Epithelial cell of proximal tubule (primary cell): ENCODE measurements at regions not wholly inside any gene's neighbourhood (a gene's known extent, or its start where the extent isn't known, plus 50 kb on each side); places are given as distances from the start of the nearest gene placed in this dataset.
A peak's percentile ranks its signal among the peaks of the same experiment; 100 is the strongest.

ENCODE experiments used
- DNase-seq: peaks from one replicate; pipeline ENCODE4 v3.0.0-alpha.2; 2011; ENCODE audit warnings: low read depth
- H3K4me3 ChIP-seq: 2 replicates; pipeline ENCODE4 v1.5.1; 2011; ENCODE audit warnings: low read depth, mild to moderate bottlenecking, low read length
- TF ChIP-seq, protein P1 (sequence below): conservative IDR thresholded peaks from 2 replicates; pipeline ENCODE4 v1.5.1; 2012; ENCODE audit warnings: low read depth, mild to moderate bottlenecking, low read length

DNA sequence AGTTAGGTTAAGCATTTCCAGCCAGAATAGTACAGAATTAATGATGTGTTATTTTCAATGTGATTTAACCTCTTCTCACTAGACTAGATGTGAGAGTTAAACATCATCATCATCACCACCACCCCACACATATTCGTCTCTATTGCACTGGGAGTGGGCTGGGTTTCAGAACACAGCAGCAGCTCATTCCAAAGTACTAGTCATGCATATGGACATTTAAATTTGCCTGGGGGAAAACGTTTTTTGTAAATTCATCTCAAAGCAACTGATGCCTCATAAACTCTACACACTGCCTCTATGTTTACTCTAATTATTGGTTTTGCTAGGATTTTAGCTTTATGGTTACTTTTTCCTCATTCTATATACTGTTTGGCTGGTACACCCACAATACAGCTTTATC lies 509.1 kb downstream of the PPP4R3C start:
- no peak for DNase-seq
- no peak overlapping the region for H3K4me3 ChIP-seq
- TF ChIP-seq, protein P1, sequence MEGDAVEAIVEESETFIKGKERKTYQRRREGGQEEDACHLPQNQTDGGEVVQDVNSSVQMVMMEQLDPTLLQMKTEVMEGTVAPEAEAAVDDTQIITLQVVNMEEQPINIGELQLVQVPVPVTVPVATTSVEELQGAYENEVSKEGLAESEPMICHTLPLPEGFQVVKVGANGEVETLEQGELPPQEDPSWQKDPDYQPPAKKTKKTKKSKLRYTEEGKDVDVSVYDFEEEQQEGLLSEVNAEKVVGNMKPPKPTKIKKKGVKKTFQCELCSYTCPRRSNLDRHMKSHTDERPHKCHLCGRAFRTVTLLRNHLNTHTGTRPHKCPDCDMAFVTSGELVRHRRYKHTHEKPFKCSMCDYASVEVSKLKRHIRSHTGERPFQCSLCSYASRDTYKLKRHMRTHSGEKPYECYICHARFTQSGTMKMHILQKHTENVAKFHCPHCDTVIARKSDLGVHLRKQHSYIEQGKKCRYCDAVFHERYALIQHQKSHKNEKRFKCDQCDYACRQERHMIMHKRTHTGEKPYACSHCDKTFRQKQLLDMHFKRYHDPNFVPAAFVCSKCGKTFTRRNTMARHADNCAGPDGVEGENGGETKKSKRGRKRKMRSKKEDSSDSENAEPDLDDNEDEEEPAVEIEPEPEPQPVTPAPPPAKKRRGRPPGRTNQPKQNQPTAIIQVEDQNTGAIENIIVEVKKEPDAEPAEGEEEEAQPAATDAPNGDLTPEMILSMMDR, result no peak

DNA sequence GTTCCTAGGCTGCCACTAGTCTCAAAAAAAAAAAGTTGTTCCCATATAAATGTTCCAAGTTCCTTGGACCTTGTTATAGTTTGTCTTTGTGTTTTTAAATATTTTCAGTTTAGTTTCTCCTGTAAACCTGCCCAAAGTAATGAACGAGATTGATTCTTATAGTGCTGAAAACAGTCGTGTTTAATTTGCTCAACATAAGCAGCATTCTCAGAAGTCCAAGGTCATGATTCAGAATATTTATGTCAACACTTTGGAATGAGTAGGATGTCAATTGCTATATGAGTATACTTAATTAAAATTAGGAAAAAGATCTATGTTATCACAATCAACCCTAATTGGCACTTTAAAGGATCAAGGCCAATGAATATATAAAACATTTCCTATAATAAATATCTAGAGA lies 510.9 kb downstream of the PPP4R3C start:
- H3K4me3 ChIP-seq, result no peak overlapping the region
- TF ChIP-seq, protein P1, result no peak
- DNase-seq, result no peak

DNA sequence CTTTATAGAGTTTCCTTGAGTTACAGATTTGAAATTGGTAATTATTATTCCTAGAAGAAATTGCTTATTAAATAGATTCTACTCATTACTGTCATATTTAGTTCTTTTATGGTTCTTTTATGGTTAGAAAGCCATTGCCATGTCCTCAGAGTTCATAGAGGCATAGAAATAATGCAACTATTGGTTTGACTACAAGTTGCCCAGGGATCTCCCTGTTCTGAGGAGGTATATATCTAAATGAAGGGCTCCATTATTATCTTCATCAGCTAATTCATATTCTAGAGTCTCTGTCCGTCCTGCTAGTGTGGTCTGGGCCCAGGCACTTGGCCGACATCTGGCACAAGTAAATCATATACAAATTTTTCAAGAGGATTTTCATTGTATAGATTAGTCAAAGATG lies 535.7 kb downstream of the PPP4R3C start:
- H3K4me3 ChIP-seq, result no peak overlapping the region
- no peak for DNase-seq
- TF ChIP-seq, protein P1, result no peak

DNA sequence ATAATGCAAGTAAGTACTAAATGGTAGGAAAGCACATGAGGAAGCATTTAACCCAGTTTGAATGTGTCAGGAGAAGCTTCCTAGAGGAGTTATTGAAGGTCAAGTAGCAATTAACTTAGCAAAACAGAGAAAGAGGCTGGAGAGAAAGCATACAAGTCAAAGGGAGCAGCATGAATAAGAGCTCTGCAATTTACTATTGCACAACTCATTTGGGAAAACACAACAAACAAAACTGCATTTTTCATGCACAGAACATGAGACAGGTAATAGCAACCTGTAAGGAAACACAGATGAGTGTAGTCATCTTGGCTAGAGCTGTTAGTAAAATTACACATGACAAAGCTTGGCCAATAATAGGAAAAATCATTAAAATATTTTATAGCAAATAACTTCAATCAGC lies 538.1 kb downstream of the PPP4R3C start:
- peak; percentile 9 for DNase-seq
- TF ChIP-seq, protein P1, result no peak
- no peak overlapping the region for H3K4me3 ChIP-seq

DNA sequence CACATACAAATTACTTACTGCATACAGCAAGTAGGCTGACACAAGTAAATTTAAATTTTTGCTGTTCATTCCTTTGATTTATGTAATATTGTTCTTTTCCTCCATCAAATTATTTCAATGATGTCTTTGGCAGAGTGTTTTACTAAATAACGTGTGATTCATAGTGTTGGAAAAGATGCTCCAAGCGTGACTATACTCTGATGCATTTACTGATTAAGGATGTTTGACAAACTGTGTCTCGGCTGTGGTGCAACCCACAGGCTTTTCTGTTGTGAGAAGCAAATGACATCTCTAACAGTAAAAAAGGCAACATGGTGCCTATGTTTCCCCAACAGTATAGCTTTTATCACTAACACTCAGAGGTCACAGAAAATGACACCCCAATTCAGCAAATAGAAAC lies 540.9 kb downstream of the PPP4R3C start:
- no peak overlapping the region for H3K4me3 ChIP-seq
- TF ChIP-seq, protein P1, result no peak
- DNase-seq, result no peak

DNA sequence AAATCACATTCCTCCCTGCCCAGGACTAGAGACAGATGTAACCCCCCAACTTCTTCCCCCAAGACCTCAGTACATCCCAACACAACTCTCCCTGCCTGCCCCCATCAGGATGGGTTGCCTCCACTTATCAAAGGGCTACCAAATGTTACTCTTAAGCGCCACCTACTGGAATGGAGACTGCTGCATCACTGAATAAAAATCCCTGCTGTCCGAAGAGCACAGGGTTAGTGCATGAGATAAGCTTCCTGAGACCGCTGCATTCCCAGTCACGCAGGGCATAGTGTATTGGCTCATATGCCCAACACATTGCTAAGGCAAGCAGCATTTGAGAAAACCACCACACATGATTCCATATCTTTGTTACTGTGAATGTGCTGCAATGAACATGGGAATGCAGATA lies 544.5 kb downstream of the PPP4R3C start:
- H3K4me3 ChIP-seq, result no peak overlapping the region
- TF ChIP-seq, protein P1, result peak; percentile 63
- DNase-seq, result no peak

DNA sequence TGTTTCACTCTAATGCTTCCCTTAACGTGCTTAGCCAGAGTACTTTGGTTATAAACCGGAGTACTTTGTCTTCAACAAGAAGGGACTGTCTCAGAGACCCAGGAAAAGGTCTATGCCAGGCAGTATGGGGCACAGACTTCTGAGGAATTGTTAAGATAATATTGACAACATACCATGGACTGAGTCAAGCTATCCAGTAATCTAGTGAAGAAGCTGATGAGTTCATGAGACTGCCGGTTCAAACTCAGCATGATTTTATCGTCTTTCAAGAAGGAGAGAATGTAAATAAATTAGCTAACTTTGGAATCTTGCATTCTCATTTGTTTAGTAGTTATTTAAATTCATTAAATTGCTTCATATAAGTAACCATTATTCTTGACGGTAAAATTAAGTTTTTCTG lies 546.1 kb downstream of the PPP4R3C start:
- DNase-seq, result no peak
- TF ChIP-seq, protein P1, result no peak
- no peak overlapping the region for H3K4me3 ChIP-seq
